Heart right ventricle (tissue), 16 donors: ENCODE measurements at regions not wholly inside any gene's neighbourhood (a gene's known extent, or its start where the extent isn't known, plus 50 kb on each side); places are given as distances from the start of the nearest gene placed in this dataset.

Experiments
- ATAC-seq, 8 donors: fragments of 200-7000 bp; cut with Tn5 transposase; one replicate each; pipeline ENCODE4 v1.9.1; 2020; ENCODE audit warnings: mild to moderate bottlenecking in 8 of 8, moderate library complexity in 8 of 8, moderate number of reproducible peaks in 1 of 8
- DNase-seq, 2 donors: peaks; one replicate each; pipeline ENCODE4 v3.0.0-alpha.2; 2020
- H3K27ac ChIP-seq, 10 donors: fragments of 200-600 bp; sonication (generic) in 2 of 10; one replicate each; pipeline versions ENCODE4 v1.5.0 to v1.8.0; 2020 to 2022; ENCODE audit warnings: mild to moderate bottlenecking in 3 of 10
- H3K27me3 ChIP-seq, 7 donors: fragments of 200-600 bp; one replicate each; pipeline ENCODE4 v1.8.0; 2021 to 2022; ENCODE audit warnings: mild to moderate bottlenecking in 2 of 7
- H3K36me3 ChIP-seq, 9 donors: fragments of 200-600 bp; sonication (generic) in 1 of 9; one replicate each; pipeline versions ENCODE4 v1.5.0 to v1.8.0; 2020 to 2022; ENCODE audit warnings: mild to moderate bottlenecking in 2 of 9
- H3K4me1 ChIP-seq, 9 donors: fragments of 200-600 bp; sonication (generic) in 1 of 9; one replicate each; pipeline versions ENCODE4 v1.5.0 to v1.8.0; 2020 to 2022; ENCODE audit warnings: mild to moderate bottlenecking in 4 of 9
- H3K4me3 ChIP-seq, 10 donors: fragments of 200-600 bp; sonication (generic) in 2 of 10; one replicate each; pipeline versions ENCODE4 v1.5.0 to v1.8.0; 2020 to 2022; ENCODE audit warnings: mild to moderate bottlenecking in 7 of 10, moderate library complexity in 2 of 10
- H3K9me3 ChIP-seq, 11 donors: fragments of 200-600 bp in 10 of 11; sonication (generic) in 2 of 11; one replicate each; pipeline versions ENCODE4 v1.5.0 to v1.8.0; 2013 to 2022; ENCODE audit warnings: mild to moderate bottlenecking in 2 of 11, control low read depth in 1 of 11, moderate library complexity in 1 of 11
- CTCF ChIP-seq, 9 donors: fragments of 200-600 bp; sonication (generic) in 2 of 9; IDR thresholded peaks; one replicate each; pipeline versions ENCODE4 v1.5.0 to v1.8.0; 2021 to 2022; ENCODE audit warnings: antibody characterized with exemption in 9 of 9, mild to moderate bottlenecking in 5 of 9, moderate library complexity in 1 of 9
- WGBS, 2 donors: extraction: QIAGEN DNeasy Blood & Tissue Kit; methylation state at CpG; one replicate each; pipeline ENCODE4 v1.1.7; 2013; ENCODE audit warnings: inconsistent platforms in 1 of 2; 5-methylcytosine and 5-hydroxymethylcytosine counted together
- intact Hi-C, 10 donors: fragments of 100-400 bp; cut with DNase I; formaldehyde crosslinking; loops; one replicate each; pipeline versions ENCODE4 v1.11.1 to v1.14.2; 2022
- donor health status: Arrhythmogenic right ventricular cardiomyopathy.
- donor health status: ischemic (EF 13 %, LVEDD 7.1; RV severe dilation, severe dysfunction).
- donor health status: healthy with polysubstance abuse.
- donor health status: DM: no; HTN: yes; CAD: no.
- donor health status: DM: no; HTN: no; CAD: no.
- donor health status: ischemic (EF 25% LVEDD 6.9; RV normal size, moderate dysfunction).
- donor health status: ischemic (EF 25% LVEDD 5.7; RV mildly dilated, moderate dysfunction).
- donor health status: healthy.
- donor health status: DM: yes; HTN: yes; CAD: no.
- donor health status: Ischemic cardiomyopathy.
- donor health status: ischemic (EF 35%, LVEDD 5.7; RV mildly dilated, moderate dysfunction).
- donor health status: nonischemic (EF 11% LVEDD 7.7; RV severe dilation, severe dysfunction).
- donor health status: DM: yes; HTN: yes; CAD: no.
- donor health status: PGD.
- donor health status: ischemic (EF 29% LVEDD 5.4; RV normal size, mild dysfunction).
- donor health status: nonischemic (EF 23%, LVEDD 6.1; RV moderate dilation, normal function).

GRCh38 chr7:89998554-89998953, 155.7 kb upstream of the STEAP1 start:
- no peak for ATAC-seq
- no peaks in the 10 kb centered on the region for H3K27me3 ChIP-seq
- H3K27ac ChIP-seq, result no peak overlapping the region
- no peak overlapping the region for H3K4me3 ChIP-seq
- DNase-seq, result no peak
- intact Hi-C loops, result no loop called here
- no peaks in the 10 kb centered on the region for H3K4me1 ChIP-seq
- no peak for TF ChIP-seq CTCF (IDR thresholded peaks at IDR 0.05)
- peaks cover 0 to 4% (median 0%) of the 10 kb centered on the region in 11 donors for H3K9me3 ChIP-seq
- 67 to 74% methylated on average over 2 of the region's 2 CpGs for WGBS, 2 donors
- H3K36me3 ChIP-seq, result no peaks in the 10 kb centered on the region

GRCh38 chr7:90005836-90006235, 148.4 kb upstream of the STEAP1 start:
- H3K27me3 ChIP-seq, result no peaks in the 10 kb centered on the region
- no peaks in the 10 kb centered on the region for H3K36me3 ChIP-seq
- no peak overlapping the region for H3K27ac ChIP-seq
- H3K4me1 ChIP-seq, result no peaks in the 10 kb centered on the region
- ATAC-seq (no peak), DNase-seq (no peak)
- TF ChIP-seq CTCF (IDR thresholded peaks at IDR 0.05), result no peak
- no peaks in the 10 kb centered on the region for H3K9me3 ChIP-seq
- WGBS, 2 donors, result 78 to 82% methylated on average over 2 of the region's 2 CpGs
- intact Hi-C loops, result no loop called here
- no peak overlapping the region for H3K4me3 ChIP-seq

GRCh38 chr7:90007001-90007654, 147.1 kb upstream of the STEAP1 start:
- ATAC-seq, result no peak
- DNase-seq, result no peak
- Histone ChIP-seq H3K27ac (no peak overlapping the region), H3K4me3 (no peak overlapping the region), H3K36me3 (no peaks in the 10 kb centered on the region), H3K9me3 (no peaks in the 10 kb centered on the region), H3K27me3 (no peaks in the 10 kb centered on the region), H3K4me1 (no peaks in the 10 kb centered on the region)
- no peak for TF ChIP-seq CTCF (IDR thresholded peaks at IDR 0.05)
- intact Hi-C loops, result no loop called here
- 65 to 68% methylated on average over 3 of the region's 3 CpGs for WGBS, 2 donors

GRCh38 chr7:90007831-90008230, 146.4 kb upstream of the STEAP1 start:
- 54 to 57% methylated on average over 3 of the region's 3 CpGs for WGBS, 2 donors
- Histone ChIP-seq H3K4me3 (no peak overlapping the region), H3K4me1 (no peaks in the 10 kb centered on the region), H3K9me3 (no peaks in the 10 kb centered on the region), H3K27ac (no peak overlapping the region), H3K27me3 (no peaks in the 10 kb centered on the region), H3K36me3 (no peaks in the 10 kb centered on the region)
- intact Hi-C loops, result no loop called here
- DNase-seq (no peak), ATAC-seq (no peak)
- no peak for TF ChIP-seq CTCF (IDR thresholded peaks at IDR 0.05)
